Panc1 (cell line): ENCODE measurements at regions not wholly inside any gene's neighbourhood (a gene's known extent, or its start where the extent isn't known, plus 50 kb on each side); places are given as distances from the start of the nearest gene placed in this dataset.

Experiments
- POLR2AphosphoS5 ChIP-seq: IDR thresholded peaks from 2 replicates; pipeline ENCODE4 v1.6.1; 2012; ENCODE audit warnings: mild to moderate bottlenecking, low read depth, low read length, moderate library complexity
- TF ChIP-seq, protein P1 (sequence below): fragments of 450-650 bp; IDR thresholded peaks from 2 replicates; pipeline ENCODE4 v1.5.1; 2017; ENCODE audit warnings: mild to moderate bottlenecking
- TF ChIP-seq, protein P2 (sequence below), 2 experiments: IDR thresholded peaks; 2 replicates each; pipeline ENCODE4 v1.6.1; 2011 to 2012; ENCODE audit warnings: low read depth in 2 of 2, control low read depth in 1 of 2, low read length in 1 of 2, mild to moderate bottlenecking in 1 of 2, moderate library complexity in 1 of 2; ENCODE audit not compliant: insufficient read depth in 1 of 2

DNA sequence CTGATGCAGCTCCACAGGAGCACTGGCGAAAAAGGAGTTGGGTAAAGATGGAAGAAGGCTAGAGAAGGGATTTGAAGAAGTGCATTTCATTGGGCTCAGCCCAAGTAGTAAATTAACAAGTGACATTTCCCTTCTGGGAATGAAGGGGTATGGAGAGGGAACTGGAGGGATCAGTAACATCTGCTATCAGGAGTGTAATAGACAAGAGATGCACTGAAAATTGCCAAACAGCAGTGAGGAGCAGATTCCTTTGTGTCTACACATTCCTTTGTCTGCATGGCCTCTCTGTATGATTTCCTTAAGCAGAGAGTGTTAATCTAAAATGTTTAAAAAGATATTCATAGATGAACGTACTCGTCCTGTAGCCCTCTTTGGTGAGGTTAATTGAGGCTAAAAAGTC lies 148.2 kb upstream of the FERD3L start:
- TF ChIP-seq, protein P1, sequence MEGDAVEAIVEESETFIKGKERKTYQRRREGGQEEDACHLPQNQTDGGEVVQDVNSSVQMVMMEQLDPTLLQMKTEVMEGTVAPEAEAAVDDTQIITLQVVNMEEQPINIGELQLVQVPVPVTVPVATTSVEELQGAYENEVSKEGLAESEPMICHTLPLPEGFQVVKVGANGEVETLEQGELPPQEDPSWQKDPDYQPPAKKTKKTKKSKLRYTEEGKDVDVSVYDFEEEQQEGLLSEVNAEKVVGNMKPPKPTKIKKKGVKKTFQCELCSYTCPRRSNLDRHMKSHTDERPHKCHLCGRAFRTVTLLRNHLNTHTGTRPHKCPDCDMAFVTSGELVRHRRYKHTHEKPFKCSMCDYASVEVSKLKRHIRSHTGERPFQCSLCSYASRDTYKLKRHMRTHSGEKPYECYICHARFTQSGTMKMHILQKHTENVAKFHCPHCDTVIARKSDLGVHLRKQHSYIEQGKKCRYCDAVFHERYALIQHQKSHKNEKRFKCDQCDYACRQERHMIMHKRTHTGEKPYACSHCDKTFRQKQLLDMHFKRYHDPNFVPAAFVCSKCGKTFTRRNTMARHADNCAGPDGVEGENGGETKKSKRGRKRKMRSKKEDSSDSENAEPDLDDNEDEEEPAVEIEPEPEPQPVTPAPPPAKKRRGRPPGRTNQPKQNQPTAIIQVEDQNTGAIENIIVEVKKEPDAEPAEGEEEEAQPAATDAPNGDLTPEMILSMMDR, result no peak
- TF ChIP-seq, protein P2, sequence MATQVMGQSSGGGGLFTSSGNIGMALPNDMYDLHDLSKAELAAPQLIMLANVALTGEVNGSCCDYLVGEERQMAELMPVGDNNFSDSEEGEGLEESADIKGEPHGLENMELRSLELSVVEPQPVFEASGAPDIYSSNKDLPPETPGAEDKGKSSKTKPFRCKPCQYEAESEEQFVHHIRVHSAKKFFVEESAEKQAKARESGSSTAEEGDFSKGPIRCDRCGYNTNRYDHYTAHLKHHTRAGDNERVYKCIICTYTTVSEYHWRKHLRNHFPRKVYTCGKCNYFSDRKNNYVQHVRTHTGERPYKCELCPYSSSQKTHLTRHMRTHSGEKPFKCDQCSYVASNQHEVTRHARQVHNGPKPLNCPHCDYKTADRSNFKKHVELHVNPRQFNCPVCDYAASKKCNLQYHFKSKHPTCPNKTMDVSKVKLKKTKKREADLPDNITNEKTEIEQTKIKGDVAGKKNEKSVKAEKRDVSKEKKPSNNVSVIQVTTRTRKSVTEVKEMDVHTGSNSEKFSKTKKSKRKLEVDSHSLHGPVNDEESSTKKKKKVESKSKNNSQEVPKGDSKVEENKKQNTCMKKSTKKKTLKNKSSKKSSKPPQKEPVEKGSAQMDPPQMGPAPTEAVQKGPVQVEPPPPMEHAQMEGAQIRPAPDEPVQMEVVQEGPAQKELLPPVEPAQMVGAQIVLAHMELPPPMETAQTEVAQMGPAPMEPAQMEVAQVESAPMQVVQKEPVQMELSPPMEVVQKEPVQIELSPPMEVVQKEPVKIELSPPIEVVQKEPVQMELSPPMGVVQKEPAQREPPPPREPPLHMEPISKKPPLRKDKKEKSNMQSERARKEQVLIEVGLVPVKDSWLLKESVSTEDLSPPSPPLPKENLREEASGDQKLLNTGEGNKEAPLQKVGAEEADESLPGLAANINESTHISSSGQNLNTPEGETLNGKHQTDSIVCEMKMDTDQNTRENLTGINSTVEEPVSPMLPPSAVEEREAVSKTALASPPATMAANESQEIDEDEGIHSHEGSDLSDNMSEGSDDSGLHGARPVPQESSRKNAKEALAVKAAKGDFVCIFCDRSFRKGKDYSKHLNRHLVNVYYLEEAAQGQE (IDR thresholded peaks at IDR 0.05; ENCODE audit: insufficient read depth in 1 of 2, low read depth in 2 of 2, low read length in 1 of 2), result no peak
- TF ChIP-seq POLR2AphosphoS5, result no peak
